ENCODE measurements at regions not wholly inside any gene's neighbourhood (a gene's known extent, or its start where the extent isn't known, plus 50 kb on each side); places are given as distances from the start of the nearest gene placed in this dataset.

DNA sequence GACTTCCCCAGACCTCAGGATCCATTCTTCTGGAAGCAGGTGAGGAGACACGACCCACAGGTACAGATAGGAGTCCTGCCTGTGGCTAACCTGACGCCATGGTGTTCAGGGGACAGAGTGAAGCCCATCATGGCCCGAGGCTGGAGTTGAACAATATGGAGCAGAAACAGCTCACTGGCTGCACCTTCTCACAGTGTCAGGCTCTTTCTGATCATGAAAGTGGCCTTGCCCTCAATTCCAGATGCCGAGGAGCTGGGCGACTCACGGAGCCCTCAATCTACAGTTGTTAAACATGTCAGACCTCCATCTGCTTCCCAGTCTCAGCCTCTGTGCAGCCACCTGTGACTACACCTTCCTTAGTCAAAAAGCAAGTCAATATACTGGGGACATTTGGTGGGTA, 110.8 kb upstream of the SMAD3 start:
- TF ChIP-seq, protein P1, sequence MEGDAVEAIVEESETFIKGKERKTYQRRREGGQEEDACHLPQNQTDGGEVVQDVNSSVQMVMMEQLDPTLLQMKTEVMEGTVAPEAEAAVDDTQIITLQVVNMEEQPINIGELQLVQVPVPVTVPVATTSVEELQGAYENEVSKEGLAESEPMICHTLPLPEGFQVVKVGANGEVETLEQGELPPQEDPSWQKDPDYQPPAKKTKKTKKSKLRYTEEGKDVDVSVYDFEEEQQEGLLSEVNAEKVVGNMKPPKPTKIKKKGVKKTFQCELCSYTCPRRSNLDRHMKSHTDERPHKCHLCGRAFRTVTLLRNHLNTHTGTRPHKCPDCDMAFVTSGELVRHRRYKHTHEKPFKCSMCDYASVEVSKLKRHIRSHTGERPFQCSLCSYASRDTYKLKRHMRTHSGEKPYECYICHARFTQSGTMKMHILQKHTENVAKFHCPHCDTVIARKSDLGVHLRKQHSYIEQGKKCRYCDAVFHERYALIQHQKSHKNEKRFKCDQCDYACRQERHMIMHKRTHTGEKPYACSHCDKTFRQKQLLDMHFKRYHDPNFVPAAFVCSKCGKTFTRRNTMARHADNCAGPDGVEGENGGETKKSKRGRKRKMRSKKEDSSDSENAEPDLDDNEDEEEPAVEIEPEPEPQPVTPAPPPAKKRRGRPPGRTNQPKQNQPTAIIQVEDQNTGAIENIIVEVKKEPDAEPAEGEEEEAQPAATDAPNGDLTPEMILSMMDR (conservative IDR thresholded peaks at IDR 0.05; ENCODE audit: low read depth in 2 of 2), result no peak
- TF ChIP-seq EZH2 (IDR thresholded peaks at IDR 0.05; ENCODE audit: low read depth, unreplicated experiment) (no peak), CREB1 (CRISPR knock-in tag; IDR thresholded peaks at IDR 0.05; ENCODE audit: low read depth) (no peak), POLR2AphosphoS5 (IDR thresholded peaks at IDR 0.05; ENCODE audit: low read depth) (no peak), ZNF331 (CRISPR knock-in tag; IDR thresholded peaks at IDR 0.05; ENCODE audit: low read depth) (no peak), EZH2phosphoT487 (IDR thresholded peaks at IDR 0.05; ENCODE audit: unreplicated experiment) (no peak), NANOG (IDR thresholded peaks at IDR 0.05; ENCODE audit: borderline replicate concordance) (no peak)
- TF ChIP-seq, protein P2, sequence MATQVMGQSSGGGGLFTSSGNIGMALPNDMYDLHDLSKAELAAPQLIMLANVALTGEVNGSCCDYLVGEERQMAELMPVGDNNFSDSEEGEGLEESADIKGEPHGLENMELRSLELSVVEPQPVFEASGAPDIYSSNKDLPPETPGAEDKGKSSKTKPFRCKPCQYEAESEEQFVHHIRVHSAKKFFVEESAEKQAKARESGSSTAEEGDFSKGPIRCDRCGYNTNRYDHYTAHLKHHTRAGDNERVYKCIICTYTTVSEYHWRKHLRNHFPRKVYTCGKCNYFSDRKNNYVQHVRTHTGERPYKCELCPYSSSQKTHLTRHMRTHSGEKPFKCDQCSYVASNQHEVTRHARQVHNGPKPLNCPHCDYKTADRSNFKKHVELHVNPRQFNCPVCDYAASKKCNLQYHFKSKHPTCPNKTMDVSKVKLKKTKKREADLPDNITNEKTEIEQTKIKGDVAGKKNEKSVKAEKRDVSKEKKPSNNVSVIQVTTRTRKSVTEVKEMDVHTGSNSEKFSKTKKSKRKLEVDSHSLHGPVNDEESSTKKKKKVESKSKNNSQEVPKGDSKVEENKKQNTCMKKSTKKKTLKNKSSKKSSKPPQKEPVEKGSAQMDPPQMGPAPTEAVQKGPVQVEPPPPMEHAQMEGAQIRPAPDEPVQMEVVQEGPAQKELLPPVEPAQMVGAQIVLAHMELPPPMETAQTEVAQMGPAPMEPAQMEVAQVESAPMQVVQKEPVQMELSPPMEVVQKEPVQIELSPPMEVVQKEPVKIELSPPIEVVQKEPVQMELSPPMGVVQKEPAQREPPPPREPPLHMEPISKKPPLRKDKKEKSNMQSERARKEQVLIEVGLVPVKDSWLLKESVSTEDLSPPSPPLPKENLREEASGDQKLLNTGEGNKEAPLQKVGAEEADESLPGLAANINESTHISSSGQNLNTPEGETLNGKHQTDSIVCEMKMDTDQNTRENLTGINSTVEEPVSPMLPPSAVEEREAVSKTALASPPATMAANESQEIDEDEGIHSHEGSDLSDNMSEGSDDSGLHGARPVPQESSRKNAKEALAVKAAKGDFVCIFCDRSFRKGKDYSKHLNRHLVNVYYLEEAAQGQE (IDR thresholded peaks at IDR 0.05; ENCODE audit: unreplicated experiment), result no peak
- TF ChIP-seq, protein P3, sequence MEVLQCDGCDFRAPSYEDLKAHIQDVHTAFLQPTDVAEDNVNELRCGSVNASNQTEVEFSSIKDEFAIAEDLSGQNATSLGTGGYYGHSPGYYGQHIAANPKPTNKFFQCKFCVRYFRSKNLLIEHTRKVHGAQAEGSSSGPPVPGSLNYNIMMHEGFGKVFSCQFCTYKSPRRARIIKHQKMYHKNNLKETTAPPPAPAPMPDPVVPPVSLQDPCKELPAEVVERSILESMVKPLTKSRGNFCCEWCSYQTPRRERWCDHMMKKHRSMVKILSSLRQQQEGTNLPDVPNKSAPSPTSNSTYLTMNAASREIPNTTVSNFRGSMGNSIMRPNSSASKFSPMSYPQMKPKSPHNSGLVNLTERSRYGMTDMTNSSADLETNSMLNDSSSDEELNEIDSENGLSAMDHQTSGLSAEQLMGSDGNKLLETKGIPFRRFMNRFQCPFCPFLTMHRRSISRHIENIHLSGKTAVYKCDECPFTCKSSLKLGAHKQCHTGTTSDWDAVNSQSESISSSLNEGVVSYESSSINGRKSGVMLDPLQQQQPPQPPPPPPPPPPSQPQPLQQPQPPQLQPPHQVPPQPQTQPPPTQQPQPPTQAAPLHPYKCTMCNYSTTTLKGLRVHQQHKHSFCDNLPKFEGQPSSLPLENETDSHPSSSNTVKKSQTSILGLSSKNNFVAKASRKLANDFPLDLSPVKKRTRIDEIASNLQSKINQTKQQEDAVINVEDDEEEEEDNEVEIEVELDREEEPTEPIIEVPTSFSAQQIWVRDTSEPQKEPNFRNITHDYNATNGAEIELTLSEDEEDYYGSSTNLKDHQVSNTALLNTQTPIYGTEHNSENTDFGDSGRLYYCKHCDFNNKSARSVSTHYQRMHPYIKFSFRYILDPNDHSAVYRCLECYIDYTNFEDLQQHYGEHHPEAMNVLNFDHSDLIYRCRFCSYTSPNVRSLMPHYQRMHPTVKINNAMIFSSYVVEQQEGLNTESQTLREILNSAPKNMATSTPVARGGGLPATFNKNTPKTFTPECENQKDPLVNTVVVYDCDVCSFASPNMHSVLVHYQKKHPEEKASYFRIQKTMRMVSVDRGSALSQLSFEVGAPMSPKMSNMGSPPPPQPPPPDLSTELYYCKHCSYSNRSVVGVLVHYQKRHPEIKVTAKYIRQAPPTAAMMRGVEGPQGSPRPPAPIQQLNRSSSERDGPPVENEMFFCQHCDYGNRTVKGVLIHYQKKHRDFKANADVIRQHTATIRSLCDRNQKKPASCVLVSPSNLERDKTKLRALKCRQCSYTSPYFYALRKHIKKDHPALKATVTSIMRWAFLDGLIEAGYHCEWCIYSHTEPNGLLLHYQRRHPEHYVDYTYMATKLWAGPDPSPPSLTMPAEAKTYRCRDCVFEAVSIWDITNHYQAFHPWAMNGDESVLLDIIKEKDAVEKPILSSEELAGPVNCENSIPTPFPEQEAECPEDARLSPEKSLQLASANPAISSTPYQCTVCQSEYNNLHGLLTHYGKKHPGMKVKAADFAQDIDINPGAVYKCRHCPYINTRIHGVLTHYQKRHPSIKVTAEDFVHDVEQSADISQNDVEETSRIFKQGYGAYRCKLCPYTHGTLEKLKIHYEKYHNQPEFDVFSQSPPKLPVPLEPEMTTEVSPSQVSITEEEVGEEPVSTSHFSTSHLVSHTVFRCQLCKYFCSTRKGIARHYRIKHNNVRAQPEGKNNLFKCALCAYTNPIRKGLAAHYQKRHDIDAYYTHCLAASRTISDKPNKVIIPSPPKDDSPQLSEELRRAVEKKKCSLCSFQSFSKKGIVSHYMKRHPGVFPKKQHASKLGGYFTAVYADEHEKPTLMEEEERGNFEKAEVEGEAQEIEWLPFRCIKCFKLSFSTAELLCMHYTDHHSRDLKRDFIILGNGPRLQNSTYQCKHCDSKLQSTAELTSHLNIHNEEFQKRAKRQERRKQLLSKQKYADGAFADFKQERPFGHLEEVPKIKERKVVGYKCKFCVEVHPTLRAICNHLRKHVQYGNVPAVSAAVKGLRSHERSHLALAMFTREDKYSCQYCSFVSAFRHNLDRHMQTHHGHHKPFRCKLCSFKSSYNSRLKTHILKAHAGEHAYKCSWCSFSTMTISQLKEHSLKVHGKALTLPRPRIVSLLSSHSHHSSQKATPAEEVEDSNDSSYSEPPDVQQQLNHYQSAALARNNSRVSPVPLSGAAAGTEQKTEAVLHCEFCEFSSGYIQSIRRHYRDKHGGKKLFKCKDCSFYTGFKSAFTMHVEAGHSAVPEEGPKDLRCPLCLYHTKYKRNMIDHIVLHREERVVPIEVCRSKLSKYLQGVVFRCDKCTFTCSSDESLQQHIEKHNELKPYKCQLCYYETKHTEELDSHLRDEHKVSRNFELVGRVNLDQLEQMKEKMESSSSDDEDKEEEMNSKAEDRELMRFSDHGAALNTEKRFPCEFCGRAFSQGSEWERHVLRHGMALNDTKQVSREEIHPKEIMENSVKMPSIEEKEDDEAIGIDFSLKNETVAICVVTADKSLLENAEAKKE (CRISPR knock-in tag; IDR thresholded peaks at IDR 0.05), result no peak

Data from GM23338 (cell line).